H9 (cell line): ENCODE measurements at regions not wholly inside any gene's neighbourhood (a gene's known extent, or its start where the extent isn't known, plus 50 kb on each side); places are given as distances from the start of the nearest gene placed in this dataset.

ENCODE experiments used
- DNase-seq: peaks from one replicate; pipeline ENCODE4 v3.0.0-alpha.2; 2017
- H2AFZ ChIP-seq: one replicate; pipeline ENCODE4 v1.6.1; 2013; ENCODE audit warnings: mild to moderate bottlenecking, low read length, control low read depth, moderate library complexity
- H2AK5ac ChIP-seq: 2 replicates; pipeline ENCODE4 v1.6.1; 2013; ENCODE audit warnings: low read length, control low read depth, mixed read lengths; ENCODE audit not compliant: insufficient read length
- H2BK120ac ChIP-seq: one replicate; pipeline ENCODE4 v1.6.1; 2013; ENCODE audit warnings: low read depth, mild to moderate bottlenecking, low read length, control low read depth, inconsistent platforms; ENCODE audit not compliant: poor library complexity, severe bottlenecking
- H2BK12ac ChIP-seq: 2 replicates; pipeline ENCODE4 v1.6.1; 2013; ENCODE audit warnings: low read length, control low read depth, mixed read lengths, low read depth; ENCODE audit not compliant: insufficient read length
- H2BK15ac ChIP-seq: 2 replicates; pipeline ENCODE4 v1.6.1; 2013; ENCODE audit warnings: low read depth, low read length, control low read depth
- H2BK20ac ChIP-seq: one replicate; pipeline ENCODE4 v1.6.1; 2013; ENCODE audit warnings: low read depth, mild to moderate bottlenecking, low read length, control low read depth, inconsistent platforms; ENCODE audit not compliant: poor library complexity, severe bottlenecking
- H2BK5ac ChIP-seq: 2 replicates; pipeline ENCODE4 v1.6.1; 2013; ENCODE audit warnings: low read length, control low read depth, mixed read lengths; ENCODE audit not compliant: insufficient read length
- H3K14ac ChIP-seq: 2 replicates; pipeline ENCODE4 v1.6.1; 2013; ENCODE audit warnings: low read length, control low read depth; ENCODE audit not compliant: insufficient read depth
- H3K18ac ChIP-seq: 2 replicates; pipeline ENCODE4 v1.6.1; 2013; ENCODE audit warnings: low read depth, mild to moderate bottlenecking, mixed read lengths, low read length, control low read depth; ENCODE audit not compliant: insufficient read length
- H3K23ac ChIP-seq: 2 replicates; pipeline ENCODE4 v1.6.1; 2013; ENCODE audit warnings: low read length, control low read depth, mixed read lengths, low read depth; ENCODE audit not compliant: insufficient read length
- H3K23me2 ChIP-seq: 2 replicates; pipeline ENCODE4 v1.6.1; 2013; ENCODE audit warnings: low read depth, mild to moderate bottlenecking, mixed read lengths, low read length, control low read depth; ENCODE audit not compliant: insufficient read length, poor library complexity, severe bottlenecking
- H3K27ac ChIP-seq: 2 replicates; pipeline ENCODE4 v1.5.1; 2013; ENCODE audit warnings: low read length, control low read depth, mixed read lengths, low read depth; ENCODE audit not compliant: insufficient read length
- H3K27me3 ChIP-seq: 2 replicates; pipeline ENCODE4 v1.6.1; 2013; ENCODE audit warnings: low read length, control low read depth, inconsistent platforms; ENCODE audit not compliant: insufficient read depth
- H3K4ac ChIP-seq: 2 replicates; pipeline ENCODE4 v1.6.1; 2013; ENCODE audit warnings: low read depth, mild to moderate bottlenecking, control low read depth, inconsistent platforms, low read length, moderate library complexity
- H3K4me1 ChIP-seq: 2 replicates; pipeline ENCODE4 v1.6.1; 2013; ENCODE audit warnings: low read length, control low read depth, inconsistent platforms; ENCODE audit not compliant: insufficient read depth
- H3K4me2 ChIP-seq: 2 replicates; pipeline ENCODE4 v1.6.1; 2013; ENCODE audit warnings: low read length, control low read depth, mixed read lengths; ENCODE audit not compliant: insufficient read length, insufficient read depth
- H3K56ac ChIP-seq: 2 replicates; pipeline ENCODE4 v1.6.1; 2013; ENCODE audit warnings: low read depth, mild to moderate bottlenecking, mixed read lengths, low read length, control low read depth; ENCODE audit not compliant: insufficient read length
- H3K79me1 ChIP-seq: 2 replicates; pipeline ENCODE4 v1.6.1; 2013; ENCODE audit warnings: low read depth, mild to moderate bottlenecking, moderate library complexity, low read length, control low read depth, inconsistent platforms; ENCODE audit not compliant: insufficient read depth, poor library complexity, severe bottlenecking
- H3K79me2 ChIP-seq: 2 replicates; pipeline ENCODE4 v1.6.1; 2013; ENCODE audit warnings: low read length, control low read depth, inconsistent platforms; ENCODE audit not compliant: insufficient read depth
- H3K9ac ChIP-seq: 2 replicates; pipeline ENCODE4 v1.6.1; 2013; ENCODE audit warnings: low read length, control low read depth, mixed read lengths; ENCODE audit not compliant: insufficient read length; ENCODE audit errors: extremely low read depth
- H3K9me3 ChIP-seq: one replicate; pipeline ENCODE4 v1.6.1; 2013; ENCODE audit warnings: low read depth, low read length, inconsistent platforms; ENCODE audit not compliant: control insufficient read depth
- H3T11ph ChIP-seq: one replicate; pipeline ENCODE4 v1.6.1; 2013; ENCODE audit warnings: mild to moderate bottlenecking, low read length, control low read depth, inconsistent platforms
- H4K20me1 ChIP-seq: one replicate; pipeline ENCODE4 v1.6.1; 2013; ENCODE audit not compliant: control insufficient read depth, insufficient read length, insufficient read depth
- H4K5ac ChIP-seq: 2 replicates; pipeline ENCODE4 v1.6.1; 2013; ENCODE audit warnings: low read depth, mild to moderate bottlenecking, mixed read lengths, low read length, control low read depth; ENCODE audit not compliant: insufficient read length
- H4K8ac ChIP-seq: replicated peaks from 2 replicates; pipeline ENCODE4 v1.6.1; 2013; ENCODE audit warnings: low read length, control low read depth, mixed read lengths, low read depth; ENCODE audit not compliant: insufficient read length
- H4K91ac ChIP-seq: 2 replicates; pipeline ENCODE4 v1.6.1; 2013; ENCODE audit warnings: low read depth, mild to moderate bottlenecking, moderate library complexity, mixed read lengths, low read length, control low read depth; ENCODE audit not compliant: insufficient read length
- H3K27ac Mint-ChIP-seq, 3 experiments: 2 replicates in 2 of 3; 3 replicates in 1 of 3; pipeline ENCODE4 v1.8.0; 2020 to 2021; ENCODE audit warnings: mixed read lengths in 3 of 3, mild to moderate bottlenecking in 1 of 3, moderate library complexity in 1 of 3
- H3K27me3 Mint-ChIP-seq: 2 replicates; pipeline ENCODE4 v1.8.0; 2021; ENCODE audit warnings: low read depth, mild to moderate bottlenecking, moderate library complexity, mixed read lengths
- H3K36me3 Mint-ChIP-seq, 3 experiments: 2 replicates in 2 of 3; 3 replicates in 1 of 3; pipeline ENCODE4 v1.8.0; 2020 to 2021; ENCODE audit warnings: low read depth in 3 of 3, mixed read lengths in 3 of 3; ENCODE audit not compliant: insufficient read depth in 1 of 3
- H3K4me1 Mint-ChIP-seq, 2 experiments: 2 replicates each; pipeline ENCODE4 v1.8.0; 2020; ENCODE audit warnings: mixed read lengths in 2 of 2
- H3K4me3 Mint-ChIP-seq, 2 experiments: 2 replicates in 1 of 2; 3 replicates in 1 of 2; pipeline ENCODE4 v1.8.0; 2020 to 2021; ENCODE audit warnings: mild to moderate bottlenecking in 2 of 2, mixed read lengths in 2 of 2, moderate library complexity in 1 of 2
- H3K9me3 Mint-ChIP-seq, 2 experiments: 2 replicates in 1 of 2; 3 replicates in 1 of 2; pipeline ENCODE4 v1.8.0; 2020; ENCODE audit warnings: mild to moderate bottlenecking in 2 of 2, mixed read lengths in 2 of 2, moderate library complexity in 1 of 2
- CTCF ChIP-seq: fragments of 200-600 bp; sonication (generic); conservative IDR thresholded peaks from 3 replicates; pipeline ENCODE4 v1.8.0; 2021; ENCODE audit warnings: antibody characterized with exemption, mild to moderate bottlenecking
- WGBS: extraction: QIAGEN DNeasy Blood & Tissue Kit; methylation state at CpG from one replicate; pipeline ENCODE4 v1.1.7; 2013; ENCODE audit warnings: missing lambda C conversion rate, low lambda C conversion rate, mixed read lengths; ENCODE audit not compliant: insufficient read length; ENCODE audit errors: extremely low coverage; 5-methylcytosine and 5-hydroxymethylcytosine counted together

- Histone ChIP-seq H4K8ac (no peak overlapping the region), H3T11ph (no peak overlapping the region), H3K9ac (no peak overlapping the region), H3K56ac (no peak overlapping the region), H2BK20ac (no peak overlapping the region), H2BK12ac (no peak overlapping the region), H2AFZ (no peak overlapping the region), H2BK15ac (no peak overlapping the region), H4K5ac (no peak overlapping the region), H3K27me3 (no peaks in the 10 kb centered on the region), H3K79me2 (no peaks in the 10 kb centered on the region), H2BK5ac (no peak overlapping the region), H2AK5ac (no peak overlapping the region), H4K91ac (no peak overlapping the region), H3K79me1 (no peaks in the 10 kb centered on the region), H3K18ac (no peak overlapping the region), H3K4me1 (no peaks in the 10 kb centered on the region; the same call in 1 of the 2 replicates), H2BK120ac (no peak overlapping the region), H3K4me2 (no peak overlapping the region), H3K23ac (no peak overlapping the region), H3K23me2 (no peaks in the 10 kb centered on the region), H3K14ac (no peak overlapping the region), H3K9me3 (peaks cover 5% of the 10 kb centered on the region), H3K27ac (no peak overlapping the region), H4K20me1 (no peaks in the 10 kb centered on the region), H3K4ac (no peak overlapping the region)
- no peak for DNase-seq
- H3K9me3 Mint-ChIP-seq, result peaks cover 6 to 15% of the 10 kb centered on the region in 2 experiments; a peak in 4 of 5 replicates
- no peak for TF ChIP-seq CTCF
- peaks cover 0 to 13% (median 6%) of the 10 kb centered on the region in 3 experiments; a peak in 5 of 7 replicates for H3K36me3 Mint-ChIP-seq
- peaks cover 0 to 3% of the 10 kb centered on the region in 2 experiments; a peak in 1 of 4 replicates for H3K4me1 Mint-ChIP-seq
- H3K27ac Mint-ChIP-seq, result no peak overlapping the region; a peak in 1 of 7 replicates
- H3K27me3 Mint-ChIP-seq, result peaks cover 1% of the 10 kb centered on the region; the same call in 1 of the 2 replicates
- WGBS, result no CpG with 5 or more reads among the region's 4 CpGs
- no peak overlapping the region for H3K4me3 Mint-ChIP-seq
These were observed 186.0 kb upstream of the CXorf66 start for GRCh38 chrX:140151316-140151715.
